ENCODE measurements at regions not wholly inside any gene's neighbourhood (a gene's known extent, or its start where the extent isn't known, plus 50 kb on each side); places are given as distances from the start of the nearest gene placed in this dataset.

DNA sequence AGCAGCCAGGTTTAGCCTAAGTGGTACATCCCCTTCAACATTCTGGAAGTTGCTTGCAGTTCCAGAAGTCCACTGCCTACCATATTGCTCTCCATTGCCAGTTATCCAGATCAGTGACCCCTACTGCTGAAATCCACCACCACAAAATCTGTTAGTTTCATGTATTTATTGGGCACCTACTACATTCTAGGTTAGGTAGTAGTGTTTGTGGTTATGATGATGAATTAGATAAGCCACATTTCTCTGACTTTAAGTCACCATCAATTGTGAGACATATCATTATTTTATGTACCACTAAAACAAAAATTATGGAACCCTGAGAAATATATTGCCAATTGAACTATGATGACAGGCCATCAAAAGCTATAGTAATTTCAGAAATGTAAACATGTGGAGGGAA lies 139.5 kb upstream of the PKDCC start:
- no peak for DNase-seq (ENCODE audit: low read depth, low spot score)

DNA sequence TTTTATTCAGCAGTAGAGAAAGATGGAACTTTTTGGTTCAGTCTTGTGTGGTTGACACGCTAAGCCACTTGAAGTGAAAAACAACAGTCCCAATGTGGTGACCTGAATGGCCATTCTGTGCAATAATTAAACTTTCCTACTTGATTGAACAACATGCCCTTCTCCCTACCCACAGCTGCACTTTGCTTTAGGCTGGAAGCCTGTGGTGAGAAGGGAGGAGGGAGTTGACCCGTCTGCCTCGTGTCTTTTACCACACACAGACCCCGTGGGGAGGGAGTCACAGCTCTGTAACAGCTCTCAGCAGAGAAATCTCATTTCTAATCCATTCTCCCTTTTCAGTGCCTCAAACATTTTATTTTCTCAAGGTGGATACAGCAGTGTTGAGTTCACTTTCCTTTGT lies 138.2 kb upstream of the PKDCC start:
- no peak for DNase-seq (ENCODE audit: low read depth, low spot score)

DNA sequence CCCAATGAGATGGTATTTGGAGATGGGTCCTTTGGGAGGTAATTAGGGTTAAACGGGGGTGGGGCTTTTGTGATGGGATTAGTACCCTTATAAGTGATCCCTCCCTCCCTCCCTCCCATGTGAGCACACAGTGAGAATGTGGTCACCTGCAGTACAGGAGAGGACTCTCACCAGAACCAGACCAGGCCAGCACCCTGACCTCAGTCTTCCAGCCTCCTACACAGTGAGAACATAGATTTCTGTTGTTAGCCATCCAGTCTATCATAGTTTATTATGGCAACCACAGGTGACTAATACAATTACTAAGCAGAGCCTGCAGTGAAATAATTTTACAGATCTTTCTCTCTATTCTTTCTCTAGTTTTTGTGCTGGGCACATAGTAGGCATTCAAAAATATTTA lies 137.7 kb upstream of the PKDCC start:
- no peak for DNase-seq (ENCODE audit: low read depth, low spot score)

DNA sequence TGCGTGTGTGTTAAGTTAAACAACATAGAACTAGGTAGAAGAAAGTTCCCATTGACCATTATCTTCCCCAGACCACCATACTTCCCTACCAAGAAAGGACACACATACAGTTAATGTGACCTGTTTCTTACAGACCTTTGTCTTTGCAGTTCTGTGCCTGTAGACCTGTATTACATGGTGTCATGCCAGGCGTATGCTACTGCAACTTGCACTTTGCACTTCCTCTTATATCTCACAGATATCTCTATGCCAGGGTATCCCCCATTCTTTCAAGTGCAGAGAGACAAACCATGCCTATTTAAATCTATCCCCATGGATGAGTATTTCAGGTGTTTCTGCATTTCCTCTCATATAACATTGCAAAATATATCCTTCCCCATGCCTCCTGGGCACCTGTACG lies 136.8 kb upstream of the PKDCC start:
- no peak for DNase-seq (ENCODE audit: low read depth, low spot score)

DNA sequence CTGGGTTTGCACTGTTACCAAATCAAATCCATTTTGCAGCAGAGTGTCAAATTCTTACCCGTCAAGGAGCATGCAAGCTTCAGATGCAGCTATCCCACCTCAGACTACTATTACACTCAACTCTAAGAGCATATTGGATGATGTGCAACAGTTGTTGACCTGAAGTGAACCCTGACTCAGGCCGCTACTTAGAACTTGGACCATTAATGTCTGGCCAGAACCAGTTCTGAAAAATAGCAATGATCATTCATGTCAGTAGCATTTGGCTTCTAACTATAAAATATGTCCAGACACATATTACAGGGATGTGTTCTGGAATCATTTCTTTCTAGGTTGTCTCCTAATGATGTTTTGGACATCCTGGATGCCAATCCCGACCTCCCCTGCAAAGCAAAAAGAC lies 135.5 kb upstream of the PKDCC start:
- DNase-seq (ENCODE audit: low read depth, low spot score) = no peak

DNA sequence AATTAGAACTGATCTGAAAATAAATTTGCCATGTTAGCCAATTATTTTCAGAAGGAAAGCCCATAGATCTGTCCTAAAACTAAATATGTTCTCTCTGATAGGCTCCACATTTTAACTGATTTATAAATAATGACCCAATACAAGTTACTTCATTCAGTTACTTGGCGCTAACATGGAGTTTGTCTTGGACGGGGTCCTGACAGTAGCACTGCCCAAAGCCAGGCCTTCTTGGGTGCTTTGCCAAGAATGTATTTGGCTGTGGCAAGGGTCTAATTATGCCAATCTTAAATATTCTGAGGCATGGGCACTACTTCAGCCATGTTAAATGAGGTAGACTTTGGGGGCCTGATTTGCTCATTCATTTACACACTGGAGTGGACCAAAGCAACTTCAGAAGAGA lies 135.0 kb upstream of the PKDCC start:
- no peak for DNase-seq (ENCODE audit: low read depth, low spot score)

DNA sequence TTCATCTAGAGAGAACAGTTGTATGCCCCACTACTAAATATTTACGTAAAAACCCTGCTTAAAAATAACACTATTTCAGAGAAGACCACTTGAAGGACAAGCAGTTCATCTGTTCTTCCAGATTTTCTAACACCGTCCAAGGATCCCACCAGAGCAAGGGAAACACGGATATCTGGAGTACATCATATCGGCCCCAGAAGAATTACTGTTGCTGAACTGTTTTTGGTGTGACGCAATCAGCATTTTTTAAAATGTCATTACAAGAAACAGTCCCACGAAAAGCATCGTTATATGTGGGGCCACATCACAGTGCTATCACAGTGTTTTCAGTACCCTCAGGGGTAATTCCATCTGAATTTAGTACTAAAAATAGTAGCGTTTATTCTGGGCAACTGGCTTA lies 134.5 kb upstream of the PKDCC start:
- DNase-seq (ENCODE audit: low read depth, low spot score) = no peak

DNA sequence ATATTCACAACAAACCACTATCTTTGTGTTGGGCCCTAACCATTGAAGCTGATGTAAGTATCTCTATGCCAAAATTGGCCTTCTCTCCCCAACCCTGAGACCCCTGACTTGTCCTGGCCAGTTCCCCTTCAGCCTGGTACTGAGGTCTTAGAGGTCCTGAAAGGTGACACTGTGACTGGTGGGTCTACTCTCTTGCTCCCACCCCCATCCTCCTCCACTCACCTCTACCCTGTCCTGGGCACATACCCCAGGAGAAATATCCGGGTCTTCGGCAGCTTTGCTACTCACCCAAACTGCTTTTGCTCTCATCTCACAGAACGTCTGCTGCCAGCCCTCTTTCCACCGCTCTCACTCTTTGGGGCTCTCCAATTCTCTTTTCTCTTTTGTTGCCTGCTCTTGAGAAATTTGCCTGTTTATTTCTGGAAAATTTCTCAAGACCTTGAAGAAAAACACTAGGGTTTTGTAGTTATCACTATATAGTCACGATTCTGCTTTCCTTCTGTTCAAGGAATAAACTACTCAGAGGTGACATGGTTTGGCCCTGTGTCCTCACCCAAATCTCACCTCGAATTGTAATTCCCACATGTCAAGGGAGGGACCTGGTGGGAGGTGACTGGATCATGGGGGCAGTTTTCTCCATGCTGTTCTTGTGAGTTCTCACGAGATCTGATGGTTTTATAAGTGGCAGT lies 133.8 kb upstream of the PKDCC start:
- no peak for DNase-seq (ENCODE audit: low read depth, low spot score)

DNA sequence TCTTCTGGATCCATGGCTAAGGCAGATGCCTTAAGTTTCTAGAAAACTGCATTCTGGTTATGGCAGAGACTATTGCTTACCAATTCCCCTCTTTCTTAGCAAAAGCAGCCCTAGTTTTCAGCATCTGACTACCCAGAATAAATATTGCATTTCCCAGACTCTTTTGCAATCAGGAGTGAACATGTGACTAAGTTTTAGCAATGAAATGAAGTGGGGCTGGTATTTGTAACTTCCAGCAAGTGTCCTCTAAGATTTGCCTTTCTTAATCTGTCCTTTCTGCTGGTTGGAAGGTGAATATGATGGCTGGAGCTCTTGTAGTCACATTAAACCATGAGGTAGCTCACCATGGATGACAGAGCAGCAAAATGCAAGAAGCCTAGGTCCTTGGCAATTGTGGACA lies 132.9 kb upstream of the PKDCC start:
- DNase-seq (ENCODE audit: low read depth, low spot score) = no peak

DNA sequence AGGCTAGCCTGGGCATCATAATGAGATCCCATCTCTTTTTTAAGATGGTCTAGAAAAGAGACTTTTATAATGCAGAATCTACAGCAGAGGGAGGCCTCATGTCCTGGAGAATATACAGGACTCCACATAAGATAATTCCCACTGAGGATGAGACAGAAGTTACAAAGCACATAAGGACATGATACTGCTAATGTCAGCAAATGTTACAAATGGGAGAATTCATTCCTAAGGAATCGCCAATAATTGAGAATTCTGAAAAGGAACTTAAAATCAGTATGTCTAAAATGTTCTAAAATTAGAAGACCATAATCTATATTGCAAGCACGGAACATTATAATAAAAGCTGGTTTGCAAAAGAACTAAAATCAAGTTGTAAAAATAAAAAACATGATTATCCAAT lies 131.6 kb upstream of the PKDCC start:
- no peak for DNase-seq (ENCODE audit: low read depth, low spot score)

DNA sequence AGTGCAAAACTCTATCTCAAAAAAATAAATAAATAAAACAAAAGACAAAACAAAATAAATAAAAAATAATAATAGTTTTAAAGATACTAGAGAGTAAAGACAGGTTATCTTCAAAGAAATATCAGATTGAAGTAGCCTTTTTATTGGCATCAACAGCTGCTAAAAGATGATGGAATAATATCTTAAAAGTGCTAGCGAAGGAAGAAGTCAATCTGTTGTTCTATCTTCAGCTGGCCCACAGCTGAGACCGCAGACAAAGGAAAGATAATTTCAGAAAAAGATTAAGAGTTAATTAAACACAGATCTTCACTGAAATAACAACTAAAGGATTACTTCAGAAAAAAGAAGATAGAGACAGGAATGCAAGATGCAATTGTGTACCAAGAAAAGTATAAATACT lies 130.2 kb upstream of the PKDCC start:
- DNase-seq (ENCODE audit: low read depth, low spot score) = no peak

DNA sequence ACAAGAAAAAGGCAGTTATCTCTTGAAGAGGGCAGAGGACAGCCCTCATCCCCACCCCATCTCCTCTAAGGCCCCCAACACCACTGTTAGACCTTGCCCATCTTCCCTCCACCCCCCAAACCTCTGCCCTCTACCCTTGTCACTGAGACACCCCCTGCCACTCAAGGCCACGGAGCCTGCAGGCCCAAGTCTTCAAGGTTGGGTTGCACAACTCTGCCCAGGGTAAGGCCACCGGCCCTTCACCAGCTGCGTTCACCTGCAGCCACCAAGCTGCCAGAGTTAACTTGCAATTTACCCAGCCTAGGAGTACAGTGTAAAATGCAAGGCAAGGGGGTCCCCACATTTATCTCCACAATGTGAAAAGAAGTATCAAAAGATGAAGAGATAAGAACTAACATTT lies 128.7 kb upstream of the PKDCC start:
- DNase-seq (ENCODE audit: low read depth, low spot score) = no peak

DNA sequence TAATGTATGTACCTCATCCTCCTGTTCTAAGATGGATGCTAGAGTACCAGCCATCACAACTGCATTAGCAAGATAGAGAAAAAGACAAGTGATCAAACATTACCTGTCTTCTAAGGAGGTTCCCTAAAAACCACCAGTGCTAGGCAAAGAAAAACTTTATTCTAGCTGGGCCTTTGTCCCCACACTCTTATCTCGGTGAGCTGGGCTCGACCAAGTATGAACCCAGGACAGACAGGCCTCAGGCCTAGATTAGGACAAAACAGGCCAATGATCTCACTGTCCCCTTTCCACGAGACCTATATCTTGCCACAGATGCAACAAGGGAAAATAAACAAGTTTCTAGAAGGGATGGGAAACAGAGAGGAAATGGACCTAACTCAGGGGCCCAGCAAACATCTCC lies 127.6 kb upstream of the PKDCC start:
- no peak for DNase-seq (ENCODE audit: low read depth, low spot score)

DNA sequence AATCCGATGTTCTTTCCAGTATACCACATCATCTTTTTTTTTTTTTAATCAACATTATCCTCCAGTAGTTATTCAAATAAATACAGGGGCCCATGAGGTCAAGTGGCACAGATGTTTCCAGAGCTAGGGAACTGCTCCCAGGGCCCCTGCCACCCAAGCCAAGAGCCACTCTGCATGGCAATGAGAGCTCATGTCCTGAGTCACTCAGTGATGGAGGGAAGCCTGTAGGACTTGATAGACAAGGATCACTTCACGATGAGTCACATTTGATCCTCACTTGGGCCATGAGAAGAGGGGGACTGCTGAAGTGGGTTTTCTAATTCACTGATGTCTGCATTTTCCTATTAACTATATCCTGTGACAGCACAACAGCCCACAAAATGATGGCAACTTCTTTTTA lies 127.0 kb upstream of the PKDCC start:
- DNase-seq (ENCODE audit: low read depth, low spot score) = no peak

DNA sequence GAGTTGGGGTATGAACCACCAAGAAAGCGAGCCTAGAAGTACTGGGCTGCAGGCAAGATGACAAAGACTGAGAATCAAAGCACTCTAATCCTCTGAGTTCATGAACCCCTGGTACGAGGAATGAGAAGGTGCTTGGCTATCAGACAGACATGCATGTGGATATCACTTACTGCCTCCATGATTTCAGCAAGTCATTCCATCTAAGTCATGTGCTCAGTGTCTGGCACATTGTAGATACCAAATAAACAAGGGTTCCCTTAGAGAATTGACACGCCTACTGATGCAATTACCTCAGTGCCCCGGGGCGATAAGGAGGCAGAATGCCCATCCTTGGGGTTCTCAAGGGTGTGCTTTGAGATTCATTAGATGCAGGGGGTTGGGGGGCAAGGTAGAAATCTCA lies 125.6 kb upstream of the PKDCC start:
- no peak for DNase-seq (ENCODE audit: low read depth, low spot score)

DNA sequence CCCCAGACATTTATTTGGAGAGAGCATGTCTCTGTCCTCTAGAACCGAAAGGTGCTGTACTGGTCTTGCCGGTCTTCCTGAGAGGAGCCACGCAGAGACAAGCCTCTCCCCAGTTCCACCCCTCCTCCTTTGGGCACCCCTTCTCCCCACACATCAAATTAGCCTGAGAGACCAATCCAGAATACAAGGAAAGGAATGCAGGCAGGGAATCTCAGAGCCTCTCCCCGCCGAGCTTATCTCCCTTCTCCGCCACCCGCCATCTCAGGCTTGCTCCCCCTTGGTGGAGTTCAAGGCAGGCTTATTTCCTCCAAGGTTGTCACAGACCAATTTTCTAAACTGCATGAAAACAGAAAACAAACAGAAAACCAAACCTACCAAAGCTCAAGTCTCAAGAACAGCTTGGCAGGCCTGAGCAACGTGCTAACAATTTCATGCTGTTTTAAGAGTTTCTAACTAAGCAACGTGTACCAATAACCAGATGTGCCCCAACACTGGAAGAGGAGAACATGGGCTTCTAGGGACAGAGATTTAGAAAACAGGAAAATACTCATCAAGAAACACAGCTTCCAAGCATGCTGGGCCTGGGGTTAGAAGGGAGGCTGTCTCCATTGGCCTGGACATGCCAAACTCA lies 124.5 kb upstream of the PKDCC start:
- DNase-seq (ENCODE audit: low read depth, low spot score) = no peak

DNA sequence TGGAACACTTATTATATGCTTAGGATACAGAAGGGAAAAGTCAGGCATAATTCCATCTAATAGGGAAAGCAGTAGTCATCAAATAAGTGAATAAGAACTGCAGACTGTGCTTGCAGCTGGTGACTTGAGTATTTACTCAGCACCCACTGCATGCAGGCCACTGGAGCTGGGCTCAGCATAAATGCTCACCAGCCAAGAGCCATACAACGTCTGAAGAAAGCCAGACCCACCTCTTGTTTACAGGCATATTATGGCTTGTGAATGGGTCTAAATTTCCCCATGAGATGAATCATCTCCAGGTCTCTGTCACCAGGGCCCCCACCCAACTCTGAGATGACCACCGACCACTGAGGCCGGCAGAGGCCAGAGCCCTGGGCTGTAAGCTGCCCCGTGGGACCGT lies 123.8 kb upstream of the PKDCC start:
- no peak for DNase-seq (ENCODE audit: low read depth, low spot score)

DNA sequence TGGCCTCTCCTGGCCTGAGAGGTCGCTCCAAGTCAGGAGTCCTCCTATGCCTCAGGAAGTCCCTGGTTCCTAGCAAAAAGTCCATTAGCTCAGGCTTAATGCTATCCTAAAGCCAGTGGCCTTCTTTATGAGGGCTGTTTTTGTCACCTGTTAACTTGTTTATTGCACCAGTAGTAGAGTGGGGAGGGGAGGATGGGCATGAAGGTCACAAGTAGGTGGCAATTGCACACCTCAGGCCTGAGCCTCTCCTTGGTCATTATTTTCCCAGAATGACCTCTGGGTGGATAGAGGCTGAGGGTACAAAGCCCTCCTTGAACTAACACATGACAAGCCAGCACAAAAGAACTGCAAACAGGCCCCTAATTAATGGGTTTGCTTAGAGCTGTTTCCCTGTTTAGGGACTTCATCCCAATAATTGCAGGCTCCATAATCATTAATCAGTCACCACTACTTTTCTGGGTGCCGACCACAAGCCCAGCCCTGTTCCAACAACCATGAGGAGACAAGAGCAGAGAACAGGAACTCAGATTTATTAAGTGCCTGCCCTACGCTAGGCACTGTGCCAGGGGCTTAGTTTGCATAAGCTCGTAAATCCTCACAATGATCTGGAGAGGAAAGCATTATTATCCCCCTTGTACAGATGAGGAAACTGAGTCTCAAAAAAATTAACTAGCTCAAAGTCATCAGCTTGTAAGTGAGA lies 123.0 kb upstream of the PKDCC start:
- no peak for DNase-seq (ENCODE audit: low read depth, low spot score)

DNA sequence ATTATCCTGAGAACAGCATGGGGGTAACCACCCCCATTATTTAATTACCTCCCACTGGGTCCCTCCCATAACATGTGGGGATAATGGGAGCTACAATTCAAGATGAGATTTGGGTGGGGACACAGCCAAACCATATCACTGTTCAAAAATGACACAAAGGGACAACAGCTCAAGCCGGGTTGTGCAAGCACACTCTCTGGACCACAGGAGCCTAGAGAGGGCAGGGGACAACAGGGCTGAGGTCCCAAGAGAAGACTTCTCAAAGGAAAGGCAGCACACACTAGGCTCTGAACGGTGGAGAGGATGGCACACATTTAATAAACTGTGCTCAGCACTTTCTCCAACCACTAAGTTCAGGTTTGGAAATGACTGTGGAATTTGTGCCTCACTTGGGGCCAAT lies 122.1 kb upstream of the PKDCC start:
- DNase-seq (ENCODE audit: low read depth, low spot score) = no peak

DNA sequence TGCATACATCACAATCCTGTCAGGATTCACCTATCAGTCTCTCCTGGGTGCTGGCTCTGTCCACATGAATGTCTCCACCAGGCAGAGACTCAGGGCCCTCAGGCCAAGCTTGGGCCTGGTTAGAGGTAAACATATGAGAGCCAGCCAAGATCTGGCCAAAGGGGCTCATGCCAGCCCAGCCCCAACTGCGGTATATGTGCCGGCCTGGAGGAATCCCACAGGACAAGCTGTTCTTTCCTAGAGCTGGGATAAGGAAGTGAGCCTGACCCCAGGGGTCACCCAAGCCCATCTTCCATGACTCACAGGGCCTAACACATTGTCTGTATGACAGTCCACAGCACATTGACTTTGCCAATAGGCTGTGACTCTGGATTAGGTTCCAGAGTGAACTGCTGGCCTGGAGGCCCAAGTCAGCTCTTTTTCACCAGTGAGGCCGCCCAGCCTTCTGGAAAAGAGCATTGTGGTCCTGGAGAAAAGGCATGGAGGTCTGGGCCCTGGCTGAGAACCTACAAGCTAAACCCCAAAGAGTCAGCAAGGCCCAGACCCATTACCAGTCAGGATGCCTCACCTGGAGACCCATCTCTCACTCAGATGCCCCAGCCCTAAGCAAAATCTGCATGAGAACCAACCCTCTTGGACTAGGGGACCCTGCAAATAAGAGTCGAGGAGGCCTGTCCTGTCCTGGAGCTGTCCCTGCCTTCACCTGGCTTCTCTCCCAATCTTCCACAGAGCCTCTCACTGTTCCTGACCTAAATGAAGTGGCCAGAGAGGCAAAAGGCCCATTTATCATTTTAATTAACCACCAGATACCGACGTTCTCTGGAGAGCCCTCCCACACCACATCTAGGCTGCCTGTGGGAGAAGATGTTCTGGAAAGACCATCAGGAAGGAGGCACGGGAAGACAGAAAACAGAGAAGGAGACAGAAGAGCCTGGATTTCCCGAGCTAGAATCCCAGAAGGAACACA lies 120.9 kb upstream of the PKDCC start:
- DNase-seq (ENCODE audit: low read depth, low spot score) = no peak

DNA sequence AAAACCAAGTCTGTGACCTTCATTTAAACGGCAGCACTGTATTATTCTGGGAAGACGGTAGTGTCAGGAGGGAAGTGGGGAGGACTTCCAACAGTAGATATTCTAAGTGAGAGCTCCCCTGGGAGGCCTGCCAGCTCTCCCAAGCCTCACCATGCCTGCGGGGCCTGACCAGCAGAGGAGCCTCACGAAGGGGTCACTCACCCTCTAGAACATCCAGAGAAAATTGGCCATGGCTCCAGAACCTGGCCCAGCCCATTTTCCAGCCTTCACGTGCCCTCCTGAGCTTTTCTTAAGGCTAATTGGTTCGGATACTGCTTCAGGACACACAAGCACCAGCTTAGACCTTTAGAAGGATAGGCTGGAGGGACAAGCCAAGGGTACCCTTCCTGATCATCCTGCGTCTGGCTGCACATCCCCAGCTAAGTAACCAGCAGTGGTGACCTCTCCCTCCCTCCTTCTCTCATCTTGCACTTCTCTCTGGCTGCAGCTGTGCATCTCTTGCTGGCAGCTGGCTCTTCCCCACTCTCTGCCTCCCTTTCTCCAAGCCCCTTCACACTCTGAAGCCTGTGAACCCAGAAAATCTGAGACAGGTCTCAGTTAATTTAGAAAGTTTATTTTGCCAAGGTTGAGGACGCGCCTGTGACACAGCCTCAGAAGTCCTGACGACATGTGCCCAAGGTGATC lies 120.1 kb upstream of the PKDCC start:
- DNase-seq (ENCODE audit: low read depth, low spot score) = no peak

DNA sequence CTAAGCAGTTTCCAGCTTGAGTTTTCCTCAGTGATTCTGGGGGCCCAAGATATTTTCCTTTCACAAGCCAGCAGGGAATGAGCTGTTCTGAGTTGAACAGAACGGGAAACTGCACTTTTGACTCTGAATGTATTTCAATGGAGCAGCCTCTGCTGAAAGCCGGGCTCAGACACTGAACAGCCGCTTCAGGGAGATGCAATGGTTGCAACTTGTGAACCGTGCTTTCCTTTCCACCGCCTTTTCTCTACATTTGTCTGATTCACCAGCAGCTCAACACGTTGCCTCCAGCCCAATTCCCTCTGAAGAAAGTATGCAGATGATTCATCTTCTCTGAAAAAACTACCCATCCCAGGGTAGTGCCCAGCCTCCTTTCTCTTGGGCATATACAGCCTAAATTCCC lies 119.3 kb upstream of the PKDCC start:
- no peak for DNase-seq (ENCODE audit: low read depth, low spot score)

Data from iPS DF 19.7 (cell line).